ENCODE measurements at regions not wholly inside any gene's neighbourhood (a gene's known extent, or its start where the extent isn't known, plus 50 kb on each side); places are given as distances from the start of the nearest gene placed in this dataset.

GRCh38 chr15:38614621-38615020 is 50.0 kb upstream of the RASGRP1 start:
- H3K9me3 ChIP-seq (ENCODE audit: control insufficient read depth, low read length, poor library complexity, severe bottlenecking), result no peaks in the 10 kb centered on the region

GRCh38 chr15:38617831-38618230 is 53.2 kb upstream of the RASGRP1 start:
- Mint-ChIP-seq H3K4me1 (peaks cover 20% of the 10 kb centered on the region), H3K36me3 (ENCODE audit: low read depth) (peaks cover 4% of the 10 kb centered on the region), H3K27me3 (no peaks in the 10 kb centered on the region), H3K4me3 (no peak overlapping the region), H3K27ac (no peak overlapping the region)
- DNase-seq, result no peak
- H3K9me3 ChIP-seq (ENCODE audit: control insufficient read depth, low read length, poor library complexity, severe bottlenecking), result no peaks in the 10 kb centered on the region
- ATAC-seq, result no peak

More at GRCh38 chr15:38614621-38615020, 50.0 kb upstream of the RASGRP1 start:
- Mint-ChIP-seq H3K36me3 (ENCODE audit: low read depth) (peaks cover 3% of the 10 kb centered on the region), H3K4me3 (no peak overlapping the region), H3K27ac (no peak overlapping the region), H3K4me1 (peaks cover 34% of the 10 kb centered on the region), H3K27me3 (no peaks in the 10 kb centered on the region)
- ATAC-seq (no peak), DNase-seq (no peak)

DNA sequence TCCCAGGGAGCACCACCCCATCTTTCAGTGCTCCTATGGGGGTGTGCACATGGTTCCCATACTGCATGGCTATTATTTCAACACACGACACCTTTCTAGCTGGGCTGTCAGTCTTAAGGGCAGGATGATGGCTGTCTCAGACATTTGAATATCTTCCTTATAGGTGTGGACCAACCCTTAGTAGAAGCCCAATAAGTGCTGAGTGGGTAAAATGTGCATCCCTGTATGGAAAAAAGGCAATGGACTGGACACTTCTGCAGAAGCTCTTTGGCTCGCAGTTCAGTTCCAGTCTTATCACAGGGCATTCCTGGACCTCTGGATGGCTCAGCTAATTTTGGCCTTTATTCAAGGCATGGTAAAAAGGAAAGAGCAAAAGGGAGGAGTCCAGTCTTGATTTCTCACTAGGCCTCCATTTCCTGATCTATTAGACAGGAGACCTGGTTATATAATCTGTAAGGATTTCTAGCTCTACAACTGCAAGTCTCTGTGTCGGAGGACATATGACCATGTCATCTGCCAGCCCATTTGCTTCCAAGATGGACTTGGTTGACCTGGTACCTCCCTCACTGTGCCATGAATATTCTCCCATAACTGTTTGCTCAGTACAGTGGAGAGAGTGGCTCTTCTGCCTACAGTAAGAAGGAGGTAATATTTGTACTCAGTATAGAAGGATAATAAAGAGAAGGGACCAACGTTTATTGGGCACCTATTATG is 53.8 kb upstream of the RASGRP1 start:
- H3K4me1 Mint-ChIP-seq, result peaks cover 16% of the 10 kb centered on the region
- peaks cover 4% of the 10 kb centered on the region for H3K36me3 Mint-ChIP-seq (ENCODE audit: low read depth)
- H3K4me3 Mint-ChIP-seq, result no peak overlapping the region
- DNase-seq (no peak), ATAC-seq (no peak)
- H3K27me3 Mint-ChIP-seq, result no peaks in the 10 kb centered on the region
- no peaks in the 10 kb centered on the region for H3K9me3 ChIP-seq (ENCODE audit: control insufficient read depth, low read length, poor library complexity, severe bottlenecking)
- H3K27ac Mint-ChIP-seq, result no peak overlapping the region

- H3K27ac Mint-ChIP-seq, result no peak overlapping the region
- DNase-seq, result no peak
- H3K4me1 Mint-ChIP-seq, result peaks cover 18% of the 10 kb centered on the region
- no peak overlapping the region for H3K4me3 Mint-ChIP-seq
- no peaks in the 10 kb centered on the region for H3K9me3 ChIP-seq (ENCODE audit: control insufficient read depth, low read length, poor library complexity, severe bottlenecking)
- peaks cover 4% of the 10 kb centered on the region for H3K36me3 Mint-ChIP-seq (ENCODE audit: low read depth)
- no peaks in the 10 kb centered on the region for H3K27me3 Mint-ChIP-seq
- no peak for ATAC-seq
Observed at GRCh38 chr15:38620098-38620497, 55.5 kb upstream of the RASGRP1 start.

GRCh38 chr15:38620851-38621594 is 56.4 kb upstream of the RASGRP1 start:
- Mint-ChIP-seq H3K27me3 (no peaks in the 10 kb centered on the region), H3K4me1 (peaks cover 18% of the 10 kb centered on the region), H3K27ac (no peak overlapping the region), H3K36me3 (ENCODE audit: low read depth) (peaks cover 4% of the 10 kb centered on the region), H3K4me3 (no peak overlapping the region)
- ATAC-seq (no peak), DNase-seq (no peak)
- H3K9me3 ChIP-seq (ENCODE audit: control insufficient read depth, low read length, poor library complexity, severe bottlenecking), result no peaks in the 10 kb centered on the region

DNA sequence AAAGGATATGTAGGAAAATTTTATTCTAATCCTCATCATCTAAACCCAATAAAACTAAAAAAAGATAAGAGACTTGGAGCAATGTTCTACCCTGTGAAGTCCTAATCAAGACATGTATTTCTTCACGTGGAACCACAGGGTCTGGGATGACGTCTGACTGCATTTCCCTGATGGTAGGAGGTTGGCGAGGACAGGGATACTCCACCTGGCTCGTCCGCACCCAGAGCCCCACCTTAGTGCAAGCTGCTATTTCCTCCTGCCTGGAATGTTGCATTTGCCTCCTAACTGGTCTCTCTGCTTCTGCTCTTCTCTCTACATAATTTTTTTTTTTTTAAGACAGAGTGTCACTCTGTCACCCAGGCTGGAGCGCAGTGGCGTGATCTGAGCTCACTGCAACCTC is 57.7 kb upstream of the RASGRP1 start:
- Mint-ChIP-seq H3K4me3 (no peak overlapping the region), H3K4me1 (peaks cover 25% of the 10 kb centered on the region), H3K27me3 (no peaks in the 10 kb centered on the region), H3K27ac (no peak overlapping the region), H3K36me3 (ENCODE audit: low read depth) (peaks cover 4% of the 10 kb centered on the region)
- H3K9me3 ChIP-seq (ENCODE audit: control insufficient read depth, low read length, poor library complexity, severe bottlenecking), result no peaks in the 10 kb centered on the region
- DNase-seq, result no peak
- no peak for ATAC-seq

- no peak for DNase-seq
- Mint-ChIP-seq H3K4me3 (no peak overlapping the region), H3K36me3 (ENCODE audit: low read depth) (peaks cover 2% of the 10 kb centered on the region), H3K4me1 (peaks cover 23% of the 10 kb centered on the region), H3K27me3 (no peaks in the 10 kb centered on the region), H3K27ac (no peak overlapping the region)
- H3K9me3 ChIP-seq (ENCODE audit: control insufficient read depth, low read length, poor library complexity, severe bottlenecking), result no peaks in the 10 kb centered on the region
- no peak for ATAC-seq
Observed at GRCh38 chr15:38622908-38623307, 58.3 kb upstream of the RASGRP1 start.

- Mint-ChIP-seq H3K36me3 (ENCODE audit: low read depth) (peaks cover 2% of the 10 kb centered on the region), H3K27me3 (no peaks in the 10 kb centered on the region), H3K4me1 (peaks cover 22% of the 10 kb centered on the region), H3K27ac (no peak overlapping the region), H3K4me3 (no peak overlapping the region)
- DNase-seq, result no peak
- H3K9me3 ChIP-seq (ENCODE audit: control insufficient read depth, low read length, poor library complexity, severe bottlenecking), result no peaks in the 10 kb centered on the region
- no peak for ATAC-seq
Observed at GRCh38 chr15:38623744-38624143, 59.1 kb upstream of the RASGRP1 start.

DNA sequence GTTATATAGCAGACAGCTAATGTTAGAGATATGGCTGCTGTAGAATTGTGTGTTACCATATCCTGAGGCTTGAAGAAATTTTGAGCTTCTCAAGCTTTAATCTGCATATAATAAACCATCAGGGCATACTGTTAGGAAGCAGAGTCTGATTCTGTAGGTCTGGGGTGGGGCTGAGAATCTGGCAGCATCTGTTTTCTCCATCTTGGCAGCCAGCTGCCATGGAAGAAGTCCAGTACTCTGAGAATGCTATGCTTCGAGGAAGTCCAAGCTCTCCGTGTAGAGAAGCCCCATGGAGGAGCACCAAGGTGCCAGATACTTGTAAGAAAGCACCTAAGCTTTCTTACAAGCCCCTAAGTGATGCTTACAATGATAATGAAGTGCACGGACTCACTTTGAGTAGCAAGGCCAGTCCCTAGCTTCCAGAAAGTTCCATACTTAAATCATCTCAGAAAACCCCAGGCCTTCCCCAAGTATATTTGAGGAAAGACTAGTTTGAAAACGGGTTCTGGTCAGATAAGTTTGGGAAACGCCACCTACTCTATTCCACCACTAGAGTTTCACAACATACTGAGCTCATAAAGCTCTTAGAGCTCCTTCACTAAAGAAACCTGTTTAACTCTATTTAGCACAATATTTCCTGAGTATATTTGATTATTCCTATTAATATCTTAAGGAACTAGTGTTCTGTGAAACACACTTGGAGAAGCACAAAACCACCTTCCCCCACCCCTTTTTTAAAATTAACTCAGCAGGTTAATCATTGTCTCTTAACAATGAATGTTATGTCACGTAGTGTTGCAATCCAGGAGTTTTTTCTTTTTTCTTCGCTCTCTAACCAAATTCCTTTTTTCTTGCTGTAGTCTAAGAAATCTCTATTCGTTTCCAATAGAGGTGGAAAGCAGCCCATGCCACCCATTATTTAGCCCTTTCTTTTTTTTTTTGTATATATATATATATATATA is 59.9 kb upstream of the RASGRP1 start:
- H3K4me3 Mint-ChIP-seq, result no peak overlapping the region

DNA sequence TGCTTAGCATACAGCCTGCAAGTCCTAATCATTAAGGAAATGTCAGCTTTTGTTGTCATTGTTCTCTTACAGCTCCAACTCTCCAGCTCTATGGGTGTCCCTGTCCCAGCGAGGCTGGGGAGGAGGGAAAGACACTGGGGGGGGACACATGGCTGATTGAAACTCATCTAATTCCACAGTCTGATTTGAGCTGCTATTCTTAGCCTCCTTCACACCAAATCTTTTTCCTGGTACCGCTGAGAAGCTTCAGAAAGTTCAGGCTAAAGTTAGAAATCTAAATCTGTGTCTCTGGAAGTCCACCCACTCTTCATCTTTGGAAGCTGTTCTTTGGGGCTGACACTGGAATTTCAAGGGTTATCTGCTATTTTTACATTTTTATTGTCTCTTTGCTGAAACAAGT is 61.3 kb upstream of the RASGRP1 start:
- Mint-ChIP-seq H3K4me1 (peaks cover 22% of the 10 kb centered on the region), H3K36me3 (ENCODE audit: low read depth) (no peaks in the 10 kb centered on the region), H3K4me3 (no peak overlapping the region), H3K27ac (peak overlapping the region; percentile 48), H3K27me3 (no peaks in the 10 kb centered on the region)
- no peak for DNase-seq
- H3K9me3 ChIP-seq (ENCODE audit: control insufficient read depth, low read length, poor library complexity, severe bottlenecking), result no peaks in the 10 kb centered on the region
- no peak for ATAC-seq

More for the DNA sequence above, 59.9 kb upstream of the RASGRP1 start:
- no peaks in the 10 kb centered on the region for H3K9me3 ChIP-seq (ENCODE audit: control insufficient read depth, low read length, poor library complexity, severe bottlenecking)
- no peak for DNase-seq
- no peak for ATAC-seq
- Mint-ChIP-seq H3K27ac (no peak overlapping the region), H3K4me1 (peaks cover 20% of the 10 kb centered on the region), H3K36me3 (ENCODE audit: low read depth) (peaks cover 2% of the 10 kb centered on the region), H3K27me3 (no peaks in the 10 kb centered on the region)

- Mint-ChIP-seq H3K4me1 (peaks cover 22% of the 10 kb centered on the region), H3K4me3 (no peak overlapping the region), H3K27ac (peak overlapping the region; percentile 48), H3K36me3 (ENCODE audit: low read depth) (no peaks in the 10 kb centered on the region), H3K27me3 (no peaks in the 10 kb centered on the region)
- DNase-seq, result no peak
- no peak for ATAC-seq
- no peaks in the 10 kb centered on the region for H3K9me3 ChIP-seq (ENCODE audit: control insufficient read depth, low read length, poor library complexity, severe bottlenecking)
Observed at GRCh38 chr15:38626443-38627050, 61.9 kb upstream of the RASGRP1 start.

DNA sequence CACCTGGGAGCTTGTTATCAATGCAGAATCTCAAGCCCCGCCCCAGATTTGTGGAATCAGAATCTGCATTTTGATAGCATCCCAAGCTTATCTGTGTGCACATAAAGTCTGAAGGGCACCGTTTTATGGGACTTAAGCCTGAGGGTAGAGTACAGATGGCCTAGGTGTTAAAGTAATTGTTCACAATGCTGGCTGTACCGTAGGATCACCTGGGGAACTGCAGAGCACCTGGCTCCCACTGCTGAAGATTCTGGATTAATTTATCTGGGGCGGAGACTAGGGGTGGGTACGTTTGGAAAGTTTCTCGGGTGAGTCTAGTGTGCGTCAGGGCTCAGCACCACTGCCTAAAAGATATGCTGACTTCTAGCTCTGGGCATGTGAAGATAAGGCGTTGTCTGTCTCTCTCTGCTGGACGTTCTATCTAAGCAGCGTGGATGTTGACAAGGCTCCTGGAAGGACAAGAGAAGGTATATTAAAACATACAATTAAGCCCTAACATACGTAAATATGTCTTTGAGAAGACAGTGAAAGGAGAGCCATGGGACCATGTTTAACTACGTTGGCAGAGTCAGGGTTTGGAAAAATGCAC is 63.2 kb upstream of the RASGRP1 start:
- DNase-seq (no peak), ATAC-seq (no peak)
- peaks cover 28% of the 10 kb centered on the region for H3K4me1 Mint-ChIP-seq
- H3K27me3 Mint-ChIP-seq, result no peaks in the 10 kb centered on the region
- H3K36me3 Mint-ChIP-seq (ENCODE audit: low read depth), result no peaks in the 10 kb centered on the region
- H3K27ac Mint-ChIP-seq, result no peak overlapping the region
- no peaks in the 10 kb centered on the region for H3K9me3 ChIP-seq (ENCODE audit: control insufficient read depth, low read length, poor library complexity, severe bottlenecking)
- H3K4me3 Mint-ChIP-seq, result no peak overlapping the region
